OCI-LY1 (cell line): ENCODE measurements at regions not wholly inside any gene's neighbourhood (a gene's known extent, or its start where the extent isn't known, plus 50 kb on each side); places are given as distances from the start of the nearest gene placed in this dataset.

Source experiments
- H2AFZ ChIP-seq: fragments of 200-600 bp; sonication (generic), shearing (Covaris generic); 2 replicates; pipeline ENCODE4 v1.6.0; 2014; ENCODE audit warnings: antibody characterized with exemption, mild to moderate bottlenecking, low read length
- H3F3A ChIP-seq: fragments of 200-600 bp; sonication (generic), shearing (Covaris generic); 2 replicates; pipeline ENCODE4 v1.6.0; 2014; ENCODE audit warnings: mild to moderate bottlenecking, antibody characterized with exemption, low read length, moderate library complexity; ENCODE audit not compliant: insufficient read depth
- H3K27ac ChIP-seq: fragments of 200-600 bp; sonication (generic); 2 replicates; pipeline ENCODE4 v1.5.1; 2014; ENCODE audit warnings: low read length, mixed run types, mild to moderate bottlenecking, low read depth; ENCODE audit not compliant: poor library complexity, severe bottlenecking
- H3K27me3 ChIP-seq: fragments of 200-600 bp; sonication (generic); 2 replicates; pipeline ENCODE4 v1.6.0; 2014; ENCODE audit warnings: antibody characterized with exemption, mild to moderate bottlenecking, low read length, moderate library complexity; ENCODE audit not compliant: insufficient read depth
- H3K36me3 ChIP-seq: fragments of 200-600 bp; sonication (generic); 2 replicates; pipeline ENCODE4 v1.6.1; 2014; ENCODE audit warnings: mild to moderate bottlenecking, antibody characterized with exemption, low read length, moderate library complexity, mixed read lengths; ENCODE audit not compliant: insufficient read depth
- H3K4me1 ChIP-seq: fragments of 200-600 bp; sonication (generic); 2 replicates; pipeline ENCODE4 v1.5.1; 2014; ENCODE audit warnings: mild to moderate bottlenecking, low read length, moderate library complexity; ENCODE audit not compliant: insufficient read depth, severe bottlenecking
- H3K4me2 ChIP-seq: fragments of 200-600 bp; sonication (generic), shearing (Covaris generic); 2 replicates; pipeline ENCODE4 v1.6.1; 2014; ENCODE audit warnings: low read length
- H3K4me3 ChIP-seq: fragments of 200-600 bp; sonication (generic); 2 replicates; pipeline ENCODE4 v1.5.1; 2014; ENCODE audit warnings: low read length, low read depth, mild to moderate bottlenecking, mixed read lengths; ENCODE audit not compliant: poor library complexity, severe bottlenecking
- H3K79me2 ChIP-seq: fragments of 200-600 bp; shearing (Covaris generic); 2 replicates; pipeline ENCODE4 v1.6.1; 2016; ENCODE audit warnings: mixed run types, low read length, mixed read lengths; ENCODE audit not compliant: insufficient read depth
- H3K9ac ChIP-seq: fragments of 200-600 bp; sonication (generic), shearing (Covaris generic); 2 replicates; pipeline ENCODE4 v1.6.1; 2014; ENCODE audit warnings: mild to moderate bottlenecking, low read length, mixed read lengths
- H3K9me2 ChIP-seq: fragments of 200-600 bp; sonication (generic), shearing (Covaris generic); 2 replicates; pipeline ENCODE4 v1.6.1; 2014; ENCODE audit warnings: low read depth, mild to moderate bottlenecking, low read length, mixed read lengths
- H3K9me3 ChIP-seq: fragments of 200-600 bp; shearing (Covaris generic); 2 replicates; pipeline ENCODE4 v1.6.1; 2014; ENCODE audit warnings: low read length, mixed read lengths
- H4K20me1 ChIP-seq: fragments of 200-600 bp; sonication (generic), shearing (Covaris generic); 2 replicates; pipeline ENCODE4 v1.6.0; 2016; ENCODE audit warnings: mild to moderate bottlenecking, low read length; ENCODE audit not compliant: insufficient read depth
- CTCF ChIP-seq: fragments of 200-600 bp; sonication (generic), shearing (Covaris generic); IDR thresholded peaks from 2 replicates; pipeline ENCODE4 v1.5.1; 2017; ENCODE audit warnings: mild to moderate bottlenecking, antibody characterized with exemption, low read length, moderate library complexity, mixed read lengths
- EZH2 ChIP-seq: fragments of 200-600 bp; sonication (generic), shearing (Covaris generic); IDR thresholded peaks from 2 replicates; pipeline ENCODE4 v1.8.0; 2017; ENCODE audit warnings: borderline replicate concordance, mixed run types, mild to moderate bottlenecking, antibody characterized with exemption, low read length, moderate library complexity, mixed read lengths

GRCh38 chr1:99534638-99534930, 111.3 kb upstream of the PALMD start:
- H4K20me1 ChIP-seq, result no peaks in the 10 kb centered on the region
- no peaks in the 10 kb centered on the region for H3K4me1 ChIP-seq
- H3K79me2 ChIP-seq, result no peaks in the 10 kb centered on the region
- no peaks in the 10 kb centered on the region for H3K27me3 ChIP-seq
- no peaks in the 10 kb centered on the region for H3K9me2 ChIP-seq
- TF ChIP-seq CTCF (no peak), EZH2 (no peak)
- H3K9ac ChIP-seq, result no peak overlapping the region
- H3K36me3 ChIP-seq, result no peaks in the 10 kb centered on the region
- no peaks in the 10 kb centered on the region for H3K9me3 ChIP-seq
- H3K4me3 ChIP-seq, result no peak overlapping the region
- no peak overlapping the region for H2AFZ ChIP-seq
- no peaks in the 10 kb centered on the region for H3F3A ChIP-seq
- no peak overlapping the region for H3K4me2 ChIP-seq
- H3K27ac ChIP-seq, result no peak overlapping the region

GRCh38 chr1:99535470-99536164, 110.3 kb upstream of the PALMD start:
- Histone ChIP-seq H4K20me1 (no peaks in the 10 kb centered on the region), H3K9ac (no peak overlapping the region)

GRCh38 chr1:99537886-99538617, 107.9 kb upstream of the PALMD start:
- Histone ChIP-seq H3K4me3 (no peak overlapping the region), H3K9ac (no peak overlapping the region), H3K36me3 (no peaks in the 10 kb centered on the region), H3K4me1 (no peaks in the 10 kb centered on the region), H3F3A (no peaks in the 10 kb centered on the region), H3K9me2 (no peaks in the 10 kb centered on the region), H3K79me2 (no peaks in the 10 kb centered on the region), H3K4me2 (no peak overlapping the region), H3K27ac (no peak overlapping the region), H3K9me3 (no peaks in the 10 kb centered on the region), H2AFZ (no peak overlapping the region), H3K27me3 (no peaks in the 10 kb centered on the region), H4K20me1 (no peaks in the 10 kb centered on the region)
- TF ChIP-seq CTCF (no peak), EZH2 (no peak)

More at GRCh38 chr1:99535470-99536164, 110.3 kb upstream of the PALMD start:
- Histone ChIP-seq H3K4me3 (no peak overlapping the region), H3K9me3 (no peaks in the 10 kb centered on the region), H3K79me2 (no peaks in the 10 kb centered on the region), H3K4me1 (no peaks in the 10 kb centered on the region), H3K27ac (no peak overlapping the region), H3K9me2 (no peaks in the 10 kb centered on the region), H3F3A (no peaks in the 10 kb centered on the region), H3K27me3 (no peaks in the 10 kb centered on the region), H3K4me2 (no peak overlapping the region), H3K36me3 (no peaks in the 10 kb centered on the region), H2AFZ (no peak overlapping the region)
- TF ChIP-seq EZH2 (no peak), CTCF (no peak)
